ENCODE measurements at regions not wholly inside any gene's neighbourhood (a gene's known extent, or its start where the extent isn't known, plus 50 kb on each side); places are given as distances from the start of the nearest gene placed in this dataset.
"Not testable (repeated sequence)": the region's sequence is repeated elsewhere in the genome, so short reads cannot be mapped to it uniquely, and the experiment has no call there.

DNA sequence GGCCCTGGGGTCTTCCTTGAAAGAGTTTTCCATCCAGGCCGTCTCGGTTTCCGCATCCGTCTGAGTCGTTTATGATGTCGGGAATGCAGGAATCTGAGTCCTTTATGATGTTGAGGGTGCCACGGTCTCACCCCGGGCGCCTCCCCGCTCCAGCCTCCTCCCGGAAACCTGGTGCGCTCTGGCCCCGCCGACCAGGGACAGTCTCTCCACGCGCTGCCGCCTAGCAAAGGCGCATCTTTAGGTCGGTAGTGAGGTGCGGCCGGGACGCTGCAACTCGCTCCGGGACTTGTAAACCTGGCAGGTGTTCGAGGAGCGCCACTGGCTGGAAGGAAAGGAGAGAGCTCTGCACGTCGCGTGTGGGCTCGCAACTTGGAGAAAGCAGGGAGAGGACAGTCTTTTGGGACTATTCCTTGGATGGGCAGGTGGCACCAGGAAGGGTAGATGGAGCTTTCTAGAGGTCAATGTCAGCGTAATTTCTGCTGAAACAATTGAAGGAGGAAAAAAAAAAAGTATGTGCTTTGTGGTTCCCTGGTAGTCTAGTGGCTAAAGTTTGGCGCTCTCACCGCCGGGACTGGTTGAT, 132.0 kb downstream of the FAM72B start:
- not testable (repeated sequence) for FAIRE-seq

DNA sequence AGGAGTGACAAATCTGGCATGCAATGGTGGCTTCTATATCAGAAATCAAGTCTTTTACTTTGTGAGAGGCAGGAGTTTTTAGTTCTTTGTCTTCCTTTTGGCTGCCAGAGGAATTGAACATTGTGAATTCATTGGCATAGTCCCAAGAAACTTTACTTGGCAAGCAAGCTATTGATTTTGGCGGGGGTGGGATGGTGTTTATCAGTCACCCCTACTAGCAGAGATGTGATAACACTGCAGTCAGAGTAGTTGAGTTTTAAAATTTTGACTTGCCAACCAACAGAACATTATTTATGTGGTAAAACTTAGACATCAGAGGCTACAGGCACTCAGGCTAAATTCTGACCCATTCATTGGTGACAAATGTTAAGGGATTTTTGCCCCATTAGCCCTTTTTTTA, 129.2 kb downstream of the FAM72B start:
- FAIRE-seq = not testable (repeated sequence)

- not testable (repeated sequence) for FAIRE-seq
Measured at GRCh38 chr1:121066925-121067324, 117.2 kb downstream of the FAM72B start.

DNA sequence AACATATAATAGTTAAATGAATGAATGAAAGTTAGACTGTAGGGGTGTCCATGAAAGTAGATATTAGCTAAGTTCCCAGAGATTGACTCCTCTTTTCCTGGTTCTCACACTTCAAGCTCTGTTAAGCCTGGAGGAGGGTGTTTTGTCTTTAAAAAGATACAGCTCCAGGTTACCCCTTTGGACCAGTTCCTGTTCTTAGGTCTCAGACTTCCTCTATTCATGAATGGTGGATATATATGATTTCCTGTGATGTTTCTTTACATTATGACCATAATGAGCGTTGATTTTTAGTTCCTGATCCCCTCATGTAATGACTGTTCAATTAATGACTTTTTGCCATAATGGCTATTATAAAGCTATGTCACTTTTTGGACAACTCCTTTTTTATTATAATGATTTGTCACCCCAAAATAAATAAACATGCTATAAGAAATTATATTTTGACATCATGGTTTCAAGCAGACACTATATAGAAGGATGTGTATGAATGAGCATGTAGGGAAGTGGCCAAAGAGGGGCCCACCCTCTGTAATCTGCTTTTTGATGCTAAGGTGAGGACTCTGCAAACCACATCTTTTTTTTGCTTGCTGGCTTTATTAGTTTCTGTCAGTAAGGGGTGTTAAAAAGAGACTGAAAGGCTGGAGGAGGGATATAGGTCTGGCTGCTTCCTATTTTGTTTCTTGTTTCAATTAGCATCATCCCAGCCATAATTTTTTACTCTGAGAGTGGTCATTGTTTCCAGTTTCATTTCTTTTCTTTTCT, 115.2 kb downstream of the FAM72B start:
- not testable (repeated sequence) for FAIRE-seq

DNA sequence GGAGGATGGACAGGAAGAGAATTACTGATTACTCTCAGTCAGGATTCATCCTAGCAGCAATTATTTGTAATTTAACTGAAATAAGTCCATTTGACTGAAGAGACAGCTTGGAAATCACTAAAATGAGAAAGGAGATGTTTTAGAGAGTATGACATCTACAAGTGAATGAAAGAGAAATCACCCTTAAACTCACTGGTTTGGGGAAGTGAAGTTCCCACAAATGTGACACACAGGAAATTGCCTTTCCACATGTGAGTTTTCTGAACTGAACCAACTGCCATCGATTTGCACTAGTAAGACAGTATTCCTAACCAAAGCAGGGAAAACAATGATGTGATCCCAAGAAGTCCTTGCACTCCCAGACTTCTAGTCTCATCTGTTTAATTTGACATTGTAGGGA, 110.3 kb downstream of the FAM72B start:
- not testable (repeated sequence) for FAIRE-seq

- FAIRE-seq = not testable (repeated sequence)
Measured at GRCh38 chr1:121075254-121075805, 108.8 kb downstream of the FAM72B start.

DNA sequence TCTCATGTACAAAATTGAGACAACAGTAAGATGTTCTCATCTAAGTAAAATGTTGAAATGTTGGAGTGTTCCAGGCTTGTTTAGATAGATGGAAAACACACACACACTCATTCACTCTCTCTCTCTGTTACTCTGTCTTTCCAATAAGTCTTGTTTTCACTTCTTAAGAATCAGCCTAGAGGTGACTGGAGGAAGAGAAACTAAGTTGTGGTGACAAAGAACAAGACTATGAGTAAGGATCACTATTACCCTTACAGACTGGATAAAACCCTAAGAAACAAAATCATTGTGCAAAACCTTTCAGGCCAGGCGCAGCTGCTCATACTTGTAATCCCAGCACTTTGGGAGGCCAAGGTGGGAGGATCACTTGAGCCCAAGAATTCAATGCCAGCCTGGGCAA, 107.5 kb downstream of the FAM72B start:
- FAIRE-seq = not testable (repeated sequence)

GRCh38 chr1:121079655-121080054, 104.5 kb downstream of the FAM72B start:
- not testable (repeated sequence) for FAIRE-seq

GRCh38 chr1:121080197-121080903, 103.8 kb downstream of the FAM72B start:
- FAIRE-seq = not testable (repeated sequence)

- not testable (repeated sequence) for FAIRE-seq
Measured at GRCh38 chr1:121080904-121081264, 103.3 kb downstream of the FAM72B start.

GRCh38 chr1:121081625-121082199, 102.4 kb downstream of the FAM72B start:
- not testable (repeated sequence) for FAIRE-seq

- FAIRE-seq = not testable (repeated sequence)
Measured at GRCh38 chr1:121082995-121083394, 101.1 kb downstream of the FAM72B start.

DNA sequence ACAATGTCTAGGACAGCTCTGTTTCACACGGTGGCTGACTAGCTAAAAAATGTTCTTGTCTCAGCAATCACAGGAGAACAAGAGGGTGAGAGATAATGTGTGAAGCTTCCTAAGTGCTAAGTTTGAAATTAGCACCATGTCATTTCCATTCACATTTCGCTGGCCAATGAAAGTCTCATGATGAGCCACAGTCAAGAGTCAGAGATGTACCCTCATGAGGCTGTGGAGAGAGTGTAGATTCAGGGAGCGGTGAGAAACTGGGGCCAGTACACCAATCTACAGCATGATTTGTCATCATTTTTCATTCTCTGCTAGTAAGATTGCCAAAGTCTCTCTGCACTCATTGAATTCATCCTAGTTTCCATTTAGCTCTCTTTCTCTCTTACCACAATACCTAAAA, 97.9 kb downstream of the FAM72B start:
- FAIRE-seq = not testable (repeated sequence)

- not testable (repeated sequence) for FAIRE-seq
Measured at GRCh38 chr1:121087221-121087620, 96.9 kb downstream of the FAM72B start.

GRCh38 chr1:121088568-121088967, 95.6 kb downstream of the FAM72B start:
- not testable (repeated sequence) for FAIRE-seq

GRCh38 chr1:121092329-121092968, 91.7 kb downstream of the FAM72B start:
- not testable (repeated sequence) for FAIRE-seq

DNA sequence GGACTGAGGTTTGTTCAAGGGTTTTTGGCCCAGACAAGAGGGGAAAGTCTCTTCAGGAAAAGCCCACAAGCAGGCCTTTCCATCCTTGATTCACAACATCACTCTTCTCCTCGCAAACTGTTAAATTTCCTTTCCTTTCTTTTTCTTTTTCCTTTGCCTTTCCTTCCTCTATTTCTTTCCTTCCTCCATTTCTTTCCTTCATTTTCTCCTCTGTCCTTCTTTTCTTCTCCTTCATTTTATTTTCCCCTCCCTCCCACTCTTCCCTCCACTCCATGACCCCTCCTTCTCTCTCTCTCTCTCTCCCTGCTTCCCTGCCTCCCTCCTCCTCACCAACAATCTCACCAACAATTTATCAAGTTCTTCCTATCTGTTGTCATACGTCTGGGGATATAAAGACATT, 89.1 kb downstream of the FAM72B start:
- FAIRE-seq = not testable (repeated sequence)

DNA sequence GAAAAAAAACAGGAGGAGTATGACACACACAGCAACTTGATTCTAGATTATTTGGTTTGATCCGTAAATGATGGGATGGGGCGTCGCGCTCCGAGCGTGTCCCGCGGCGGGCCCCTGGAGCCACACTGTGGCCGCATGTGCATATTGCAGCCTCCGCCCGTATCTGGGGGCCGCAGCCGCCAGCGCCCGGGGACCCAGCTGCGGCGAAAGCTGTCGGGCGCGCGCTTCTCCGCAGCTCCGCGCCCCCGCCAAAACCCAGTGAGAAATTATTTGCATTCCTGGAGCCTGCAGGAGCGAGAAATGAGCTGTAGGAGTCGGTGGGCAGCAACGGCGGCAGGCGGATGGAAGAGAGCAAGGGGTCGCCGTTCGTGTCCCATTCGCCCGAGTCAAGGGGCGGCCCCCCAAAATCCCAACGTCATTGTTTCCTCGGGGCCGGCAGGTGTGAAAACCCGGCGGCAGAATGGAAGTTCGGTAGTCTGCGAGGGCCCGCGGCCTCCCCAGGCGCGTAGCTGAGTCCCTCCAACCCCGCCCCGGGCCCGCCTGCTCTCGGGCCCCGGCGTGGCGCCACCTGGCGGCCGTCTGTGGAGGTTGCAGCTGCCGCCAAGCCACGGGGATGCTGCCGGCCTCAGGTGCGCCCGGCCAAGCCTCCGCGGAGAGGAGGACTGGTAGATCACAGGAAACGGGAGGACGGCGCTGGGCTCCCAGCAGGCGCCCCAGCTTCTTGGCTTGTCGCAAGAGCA, 86.8 kb downstream of the FAM72B start:
- FAIRE-seq = not testable (repeated sequence)

DNA sequence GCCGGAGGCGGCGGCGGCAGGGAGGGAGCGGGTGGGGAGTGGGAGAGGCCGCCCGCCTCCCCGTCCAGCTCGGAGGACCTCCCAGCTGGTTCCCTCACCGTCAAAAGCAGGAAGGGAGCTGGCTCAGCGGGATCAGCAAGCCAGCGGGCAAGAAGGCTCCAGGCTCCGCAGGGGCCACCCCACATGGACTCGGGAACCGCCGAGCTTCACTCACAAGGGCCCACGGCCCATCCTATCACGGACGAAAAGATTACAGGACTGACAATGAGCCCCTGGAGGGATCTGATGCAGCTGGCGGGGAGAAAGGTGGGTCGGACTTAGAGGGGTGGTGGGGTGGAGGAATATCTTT, 86.3 kb downstream of the FAM72B start:
- not testable (repeated sequence) for FAIRE-seq

- FAIRE-seq = not testable (repeated sequence)
Measured at GRCh38 chr1:121109025-121109424, 75.1 kb downstream of the FAM72B start.

DNA sequence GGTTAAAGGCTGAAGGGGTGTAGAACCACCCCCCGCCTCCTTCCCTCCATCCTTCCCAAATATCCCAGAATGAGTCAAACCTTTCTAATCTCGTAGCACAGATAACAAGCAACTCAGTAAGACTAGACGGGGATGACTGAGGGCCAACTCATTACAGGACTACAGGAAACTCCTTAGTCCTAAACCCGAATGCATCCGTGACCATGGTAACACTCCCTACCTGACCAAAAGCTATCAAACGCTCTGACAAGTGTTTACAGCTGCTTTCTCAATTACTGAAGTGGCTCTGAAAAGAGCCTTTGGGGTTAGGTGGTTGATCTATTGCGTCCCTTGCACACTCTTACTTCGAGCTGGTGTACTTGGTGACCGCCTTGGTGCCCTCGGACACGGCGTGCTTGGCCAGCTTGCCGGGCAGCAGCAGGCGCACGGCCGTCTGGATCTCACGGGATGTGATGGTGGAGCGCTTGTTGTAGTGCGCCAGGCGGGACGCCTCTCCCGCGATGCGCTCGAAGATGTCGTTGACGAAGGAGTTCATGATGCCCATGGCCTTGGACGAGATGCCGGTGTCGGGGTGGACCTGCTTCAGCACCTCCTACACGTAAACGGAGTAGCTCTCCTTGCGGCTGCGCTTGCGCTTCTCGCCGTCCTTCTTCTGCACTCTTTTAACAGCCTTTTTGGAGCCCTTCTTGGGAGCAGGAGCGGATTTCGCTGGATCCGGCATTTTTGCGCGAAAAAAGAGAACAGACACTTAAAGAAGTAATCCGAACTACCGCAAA, 67.4 kb downstream of the FAM72B start:
- FAIRE-seq = not testable (repeated sequence)

Data from islet of Langerhans (tissue), 1 donor.